HCT116 (cell line): ENCODE measurements at regions not wholly inside any gene's neighbourhood (a gene's known extent, or its start where the extent isn't known, plus 50 kb on each side); places are given as distances from the start of the nearest gene placed in this dataset.

Source experiments
- ATAC-seq: fragments of 200-7000 bp; cut with Tn5 transposase; 2 replicates; pipeline ENCODE4 v1.9.1; 2020; ENCODE audit warnings: mild to moderate bottlenecking, moderate library complexity
- BruUV-seq: library from RNA; stranded (reverse); fragments of 400-500 nt; replicated peaks from 2 replicates; lab custom pipeline; 2021; lab: Mats Ljungman, UMichigan
- CTCF ChIA-PET: fragments of 300-600 bp; sonication (Branson Sonifier 250); formaldehyde crosslinking; loops from one replicate; lab custom pipeline; 2021; ENCODE audit warnings: antibody characterized with exemption; lab: Charles Lee
- POLR2A ChIA-PET: fragments of 300-600, 350-600 bp; sonication (Branson Sonifier 250); formaldehyde crosslinking; loops from one replicate; lab custom pipeline; 2021; ENCODE audit warnings: antibody characterized with exemption; lab: Charles Lee
- RAD21 ChIA-PET, 2 experiments: fragments of 300-600 bp; sonication (Branson Sonifier 250); formaldehyde crosslinking; loops; one replicate each; lab custom pipeline; 2023; ENCODE audit warnings: low total read pairs in 2 of 2; ENCODE audit not compliant: uncharacterized antibody in 2 of 2, unreplicated experiment in 2 of 2, low non-redundant PET in 1 of 2; lab: Charles Lee
- DNase-seq: peaks from one replicate; pipeline ENCODE4 v3.0.0-alpha.2; 2010; ENCODE audit warnings: low read depth, low spot score
- H2AFZ ChIP-seq: fragments of 200-600 bp; shearing (Covaris generic), sonication (generic); 2 replicates; pipeline ENCODE4 v1.6.1; 2017; ENCODE audit warnings: low read depth, mixed run types, mixed read lengths, antibody characterized with exemption, low read length; ENCODE audit not compliant: poor library complexity, severe bottlenecking
- H3K27ac ChIP-seq: 2 replicates; pipeline ENCODE4 v1.5.1; 2012; ENCODE audit warnings: low read depth, low read length
- H3K27me3 ChIP-seq: fragments of 200-600 bp; sonication (generic); 2 replicates; pipeline ENCODE4 v1.6.1; 2016; ENCODE audit warnings: mixed run types, low read length, mixed read lengths; ENCODE audit not compliant: insufficient read depth
- H3K36me3 ChIP-seq, 2 experiments: fragments of 200-500 bp in 1 of 2; fragments of 200-600 bp in 1 of 2; sonication (Bioruptor generic) in 1 of 2; sonication (generic) in 1 of 2; 2 replicates each; pipeline versions ENCODE4 v1.5.1 to v1.6.1; 2014 to 2016; ENCODE audit warnings: low read length in 2 of 2, inconsistent platforms in 1 of 2, mixed read lengths in 1 of 2, mixed run types in 1 of 2; ENCODE audit not compliant: insufficient read depth in 2 of 2, control insufficient read depth in 1 of 2
- H3K4me1 ChIP-seq, 2 experiments: fragments of 200-600 bp in 1 of 2; sonication (generic) in 1 of 2; 2 replicates each; pipeline versions ENCODE4 v1.5.1 to v1.6.1; 2012 to 2017; ENCODE audit warnings: low read length in 2 of 2, inconsistent platforms in 1 of 2, mild to moderate bottlenecking in 1 of 2, mixed read lengths in 1 of 2, mixed run types in 1 of 2, moderate library complexity in 1 of 2; ENCODE audit not compliant: insufficient read depth in 2 of 2, control insufficient read depth in 1 of 2
- H3K4me2 ChIP-seq: fragments of 200-600 bp; sonication (generic); 2 replicates; pipeline ENCODE4 v1.6.1; 2017; ENCODE audit warnings: mixed run types, low read length, mixed read lengths
- H3K4me3 ChIP-seq, 2 experiments: fragments of 200-600 bp in 1 of 2; sonication (generic) in 1 of 2; replicated peaks in 1 of 2; 2 replicates each; pipeline ENCODE4 v1.5.1; 2011 to 2016; ENCODE audit warnings: low read length in 2 of 2, control low read depth in 1 of 2, low read depth in 1 of 2, mild to moderate bottlenecking in 1 of 2, mixed read lengths in 1 of 2, mixed run types in 1 of 2
- H3K79me2 ChIP-seq: fragments of 200-600 bp; sonication (generic); 2 replicates; pipeline ENCODE4 v1.6.1; 2017; ENCODE audit warnings: mild to moderate bottlenecking, mixed run types, low read length, moderate library complexity, mixed read lengths; ENCODE audit not compliant: insufficient read depth
- H3K9ac ChIP-seq: fragments of 200-600 bp; sonication (generic); 2 replicates; pipeline ENCODE4 v1.6.1; 2016; ENCODE audit warnings: low read length, mixed read lengths
- H3K9me2 ChIP-seq: fragments of 200-600 bp; sonication (generic), shearing (Covaris generic); 2 replicates; pipeline ENCODE4 v1.6.1; 2017; ENCODE audit warnings: mixed run types, mild to moderate bottlenecking, moderate library complexity; ENCODE audit not compliant: insufficient read depth
- H3K9me3 ChIP-seq, 2 experiments: fragments of 200-500 bp in 1 of 2; fragments of 200-600 bp in 1 of 2; sonication (Bioruptor generic) in 1 of 2; sonication (generic) in 1 of 2; 2 replicates each; pipeline ENCODE4 v1.6.1; 2014 to 2017; ENCODE audit warnings: low read length in 2 of 2, mixed read lengths in 2 of 2, inconsistent platforms in 1 of 2, low read depth in 1 of 2, mild to moderate bottlenecking in 1 of 2, mixed run types in 1 of 2, moderate library complexity in 1 of 2; ENCODE audit not compliant: control insufficient read depth in 1 of 2, insufficient read depth in 1 of 2
- H4K20me1 ChIP-seq: fragments of 200-600 bp; sonication (generic), shearing (Covaris generic); 2 replicates; pipeline ENCODE4 v1.6.1; 2017; ENCODE audit warnings: mixed run types, mild to moderate bottlenecking, moderate library complexity; ENCODE audit not compliant: insufficient read depth
- ATF3 ChIP-seq: IDR thresholded peaks from 2 replicates; pipeline ENCODE4 v1.6.1; 2012
- CEBPB ChIP-seq: IDR thresholded peaks from 2 replicates; pipeline ENCODE4 v1.6.1; 2012; ENCODE audit warnings: low read depth
- EGR1 ChIP-seq: IDR thresholded peaks from 2 replicates; pipeline ENCODE4 v1.6.1; 2012; ENCODE audit warnings: low read depth
- ELF1 ChIP-seq: IDR thresholded peaks from 2 replicates; pipeline ENCODE4 v1.6.1; 2012; ENCODE audit warnings: low read depth, borderline replicate concordance
- EZH2 ChIP-seq: fragments of 200-600 bp; sonication (generic); IDR thresholded peaks from 2 replicates; pipeline ENCODE4 v1.6.1; 2017; ENCODE audit warnings: antibody characterized with exemption, mixed run types
- EZH2phosphoT487 ChIP-seq: fragments of 200-600 bp; IDR thresholded peaks from 2 replicates; pipeline ENCODE4 v1.6.1; 2018; ENCODE audit warnings: antibody characterized with exemption, borderline replicate concordance
- FOSL1 ChIP-seq: IDR thresholded peaks from 2 replicates; pipeline ENCODE4 v1.6.1; 2012; ENCODE audit warnings: low read depth
- JUND ChIP-seq: IDR thresholded peaks from 2 replicates; pipeline ENCODE4 v1.6.1; 2012
- MAX ChIP-seq: IDR thresholded peaks from 2 replicates; pipeline ENCODE4 v1.6.1; 2012
- POLR2A ChIP-seq: IDR thresholded peaks from 2 replicates; pipeline ENCODE4 v1.7.0; 2011; ENCODE audit warnings: borderline replicate concordance; ENCODE audit not compliant: insufficient read depth, insufficient read length; ENCODE audit errors: extremely low read depth
- POLR2AphosphoS5 ChIP-seq: IDR thresholded peaks from 2 replicates; pipeline ENCODE4 v1.6.1; 2011; ENCODE audit warnings: mild to moderate bottlenecking, low read depth, low read length, moderate library complexity
- RAD21 ChIP-seq: IDR thresholded peaks from 2 replicates; pipeline ENCODE4 v1.6.1; 2012; ENCODE audit warnings: low read depth, mild to moderate bottlenecking
- SIN3A ChIP-seq: IDR thresholded peaks from 2 replicates; pipeline ENCODE4 v1.6.1; 2012; ENCODE audit warnings: low read depth
- SP1 ChIP-seq: IDR thresholded peaks from 2 replicates; pipeline ENCODE4 v1.6.1; 2012; ENCODE audit warnings: low read depth
- SRF ChIP-seq: IDR thresholded peaks from 2 replicates; pipeline ENCODE4 v1.6.1; 2012; ENCODE audit warnings: low read depth
- YY1 ChIP-seq: IDR thresholded peaks from 2 replicates; pipeline ENCODE4 v1.6.1; 2011; ENCODE audit warnings: low read length, low read depth, moderate library complexity, mild to moderate bottlenecking; ENCODE audit not compliant: insufficient replicate concordance; ENCODE audit errors: extremely low read depth
- ZBTB33 ChIP-seq: IDR thresholded peaks from 2 replicates; pipeline ENCODE4 v1.6.1; 2011; ENCODE audit warnings: mild to moderate bottlenecking, low read length, moderate library complexity; ENCODE audit not compliant: insufficient replicate concordance; ENCODE audit errors: extremely low read depth
- ZFX ChIP-seq: fragments of 450-650 bp; IDR thresholded peaks from 2 replicates; pipeline ENCODE4 v1.6.1; 2017
- ZNF274 ChIP-seq: fragments of 200-500 bp; sonication (Bioruptor generic); IDR thresholded peaks from 2 replicates; pipeline ENCODE4 v1.6.1; 2014; ENCODE audit warnings: mild to moderate bottlenecking, low read depth, low read length, inconsistent platforms
- intact Hi-C: fragments of 100-400 bp; cut with micrococcal nuclease; formaldehyde crosslinking; loops from 2 replicates; pipeline ENCODE4 v1.10.0; 2022

GRCh38 chr4:4947721-4948120 lies 71.5 kb downstream of the CYTL1 start:
- H3K4me1 ChIP-seq, result no peaks in the 10 kb centered on the region
- H3K9me2 ChIP-seq, result no peaks in the 10 kb centered on the region
- no peak for TF ChIP-seq CEBPB
- no peak for TF ChIP-seq JUND
- TF ChIP-seq ELF1, result no peak
- TF ChIP-seq ZFX, result no peak
- no peak for TF ChIP-seq SIN3A
- TF ChIP-seq FOSL1, result no peak
- TF ChIP-seq EZH2, result no peak
- TF ChIP-seq ZBTB33, result no peak
- TF ChIP-seq EGR1, result no peak
- no peak for TF ChIP-seq POLR2A
- no peak for TF ChIP-seq POLR2AphosphoS5
- no peak for TF ChIP-seq SRF
- TF ChIP-seq RAD21, result no peak
- no peak for TF ChIP-seq SP1
- no peak for TF ChIP-seq YY1
- TF ChIP-seq MAX, result no peak
- no peak for TF ChIP-seq ATF3
- no peak for TF ChIP-seq ZNF274
- TF ChIP-seq EZH2phosphoT487, result no peak
- TF ChIP-seq, all 23 proteins: peak for 0
- H4K20me1 ChIP-seq, result no peaks in the 10 kb centered on the region
- POLR2A ChIA-PET, result no interaction called here
- H3K9ac ChIP-seq, result no peak overlapping the region
- H3K27ac ChIP-seq, result no peak overlapping the region
- RAD21 ChIA-PET, result no interaction called here
- ATAC-seq, result no peak
- DNase-seq, result no peak
- no peaks in the 10 kb centered on the region for H3K79me2 ChIP-seq
- intact Hi-C loops, result no loop called here
- no peak overlapping the region for H3K4me3 ChIP-seq
- CTCF ChIA-PET, result no interaction called here
- no peaks in the 10 kb centered on the region for H3K9me3 ChIP-seq
- no TSS peak for BruUV-seq
- no peaks in the 10 kb centered on the region for H3K27me3 ChIP-seq
- no peaks in the 10 kb centered on the region for H3K36me3 ChIP-seq
- H3K4me2 ChIP-seq, result no peak overlapping the region
- no peak overlapping the region for H2AFZ ChIP-seq
